Neutrophil (primary cell): ENCODE measurements at regions not wholly inside any gene's neighbourhood (a gene's known extent, or its start where the extent isn't known, plus 50 kb on each side); places are given as distances from the start of the nearest gene placed in this dataset.

ENCODE experiments used
- H3K27ac ChIP-seq: fragments of 200-600 bp; sonication (generic); 2 replicates; pipeline ENCODE4 v1.5.1; 2016; ENCODE audit warnings: mild to moderate bottlenecking, moderate library complexity
- H3K27me3 ChIP-seq: fragments of 200-600 bp; sonication (generic); 2 replicates; pipeline ENCODE4 v1.6.0; 2016; ENCODE audit warnings: mild to moderate bottlenecking
- H3K36me3 ChIP-seq: fragments of 200-600 bp; sonication (generic); 2 replicates; pipeline ENCODE4 v1.5.1; 2017
- H3K4me1 ChIP-seq, 2 experiments: fragments of 200-600 bp in 1 of 2; sonication (generic) in 1 of 2; 1 replicate in 1 of 2; 2 replicates in 1 of 2; pipeline versions ENCODE4 v1.5.1 to v1.6.1; 2013 to 2016; ENCODE audit warnings: low read depth in 1 of 2, low read length in 1 of 2, mild to moderate bottlenecking in 1 of 2, moderate library complexity in 1 of 2; ENCODE audit not compliant: control insufficient read depth in 1 of 2, insufficient read depth in 1 of 2
- H3K4me3 ChIP-seq, 2 experiments: fragments of 200-600 bp in 1 of 2; sonication (generic) in 1 of 2; 1 replicate in 1 of 2; 2 replicates in 1 of 2; pipeline ENCODE4 v1.5.1; 2013 to 2016; ENCODE audit warnings: low read depth in 1 of 2, low read length in 1 of 2, mild to moderate bottlenecking in 1 of 2, moderate library complexity in 1 of 2
- H3K9me3 ChIP-seq: fragments of 200-600 bp; sonication (generic); 2 replicates; pipeline ENCODE4 v1.5.1; 2016
- TF ChIP-seq, protein P1 (sequence below): fragments of 200-600 bp; sonication (generic); IDR thresholded peaks from 2 replicates; pipeline ENCODE4 v1.5.1; 2016; ENCODE audit warnings: antibody characterized with exemption

DNA sequence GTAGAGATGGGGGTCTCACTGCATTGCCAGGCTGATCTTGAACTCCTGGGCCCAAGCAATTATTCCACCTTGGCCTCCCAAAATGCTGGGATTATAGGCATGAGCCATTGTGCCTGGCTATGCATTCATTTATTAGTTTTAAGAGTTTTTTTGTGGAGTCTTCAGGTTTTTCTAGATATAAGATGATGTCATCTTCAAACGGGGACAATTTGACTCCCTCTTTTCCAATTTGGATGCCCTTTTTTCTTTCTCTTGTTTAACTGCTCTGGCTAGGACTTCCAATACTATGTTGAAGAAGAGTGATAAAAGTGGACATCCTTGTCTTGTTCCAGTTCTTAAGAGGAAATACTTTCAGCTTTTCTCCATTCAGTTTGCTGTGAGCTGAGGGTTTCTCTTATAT, 113.7 kb upstream of the PARD3B start:
- Histone ChIP-seq H3K36me3 (no peaks in the 10 kb centered on the region), H3K9me3 (no peaks in the 10 kb centered on the region), H3K27me3 (no peaks in the 10 kb centered on the region), H3K4me1 (no peaks in the 10 kb centered on the region), H3K4me3 (no peak overlapping the region), H3K27ac (no peak overlapping the region)
- TF ChIP-seq, protein P1, sequence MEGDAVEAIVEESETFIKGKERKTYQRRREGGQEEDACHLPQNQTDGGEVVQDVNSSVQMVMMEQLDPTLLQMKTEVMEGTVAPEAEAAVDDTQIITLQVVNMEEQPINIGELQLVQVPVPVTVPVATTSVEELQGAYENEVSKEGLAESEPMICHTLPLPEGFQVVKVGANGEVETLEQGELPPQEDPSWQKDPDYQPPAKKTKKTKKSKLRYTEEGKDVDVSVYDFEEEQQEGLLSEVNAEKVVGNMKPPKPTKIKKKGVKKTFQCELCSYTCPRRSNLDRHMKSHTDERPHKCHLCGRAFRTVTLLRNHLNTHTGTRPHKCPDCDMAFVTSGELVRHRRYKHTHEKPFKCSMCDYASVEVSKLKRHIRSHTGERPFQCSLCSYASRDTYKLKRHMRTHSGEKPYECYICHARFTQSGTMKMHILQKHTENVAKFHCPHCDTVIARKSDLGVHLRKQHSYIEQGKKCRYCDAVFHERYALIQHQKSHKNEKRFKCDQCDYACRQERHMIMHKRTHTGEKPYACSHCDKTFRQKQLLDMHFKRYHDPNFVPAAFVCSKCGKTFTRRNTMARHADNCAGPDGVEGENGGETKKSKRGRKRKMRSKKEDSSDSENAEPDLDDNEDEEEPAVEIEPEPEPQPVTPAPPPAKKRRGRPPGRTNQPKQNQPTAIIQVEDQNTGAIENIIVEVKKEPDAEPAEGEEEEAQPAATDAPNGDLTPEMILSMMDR = no peak

DNA sequence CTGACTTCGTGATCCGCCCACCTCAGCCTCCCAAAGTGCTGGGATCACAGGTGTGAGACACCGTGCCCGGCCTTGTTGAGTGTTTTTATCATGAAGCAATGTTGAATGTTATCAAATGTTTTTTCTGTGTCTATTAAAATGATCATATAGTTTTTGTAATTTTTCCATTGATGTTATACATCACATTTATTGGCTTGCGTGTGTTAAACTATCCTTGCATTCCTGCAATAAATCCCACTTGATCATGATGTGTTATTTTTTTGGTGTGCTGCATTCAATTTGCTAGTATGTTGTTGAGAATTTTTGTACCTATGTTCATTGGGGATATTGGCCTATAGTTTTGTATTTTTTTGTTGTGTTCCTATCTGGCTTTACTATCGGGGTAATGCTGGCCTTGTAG, 113.1 kb upstream of the PARD3B start:
- Histone ChIP-seq H3K27ac (no peak overlapping the region), H3K27me3 (no peaks in the 10 kb centered on the region), H3K4me3 (no peak overlapping the region), H3K9me3 (no peaks in the 10 kb centered on the region), H3K36me3 (no peaks in the 10 kb centered on the region), H3K4me1 (no peaks in the 10 kb centered on the region)
- TF ChIP-seq, protein P1 = no peak

DNA sequence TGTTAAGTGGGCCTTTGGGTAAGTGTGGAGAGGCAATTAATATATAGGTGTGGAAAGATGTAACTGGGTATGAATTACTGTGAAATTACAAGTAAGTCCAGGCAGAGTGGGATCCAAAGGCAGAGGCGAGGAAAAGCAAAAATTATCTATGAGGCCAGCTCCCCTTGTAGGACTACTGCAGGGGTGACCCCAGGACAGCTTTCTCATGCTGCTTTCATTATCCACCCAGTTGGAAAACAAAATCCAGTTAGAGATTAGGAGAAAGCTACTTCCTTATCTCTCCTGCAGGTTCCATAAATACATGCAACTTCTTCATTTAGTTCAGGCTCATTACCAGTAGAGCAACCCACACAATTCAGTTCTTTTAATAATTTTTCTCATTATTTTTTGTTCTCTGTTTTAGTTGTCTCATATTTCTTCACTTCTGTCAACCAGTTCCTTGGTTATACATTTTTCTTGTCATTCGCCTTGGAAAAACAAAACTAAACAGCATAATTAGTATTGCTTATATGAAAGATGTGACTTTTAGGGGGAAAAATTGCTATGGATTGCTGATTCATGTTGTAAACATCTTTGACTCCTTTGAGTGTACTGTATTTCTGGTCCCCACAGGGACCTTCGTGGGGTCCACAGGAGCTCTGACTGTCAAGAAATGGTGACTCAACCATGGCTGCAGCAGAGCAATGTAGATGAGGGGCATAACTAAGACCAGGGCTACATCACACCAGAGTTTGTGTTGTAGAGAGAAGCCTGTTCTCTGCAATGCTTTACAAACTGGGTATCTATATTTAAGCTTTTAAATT, 110.4 kb upstream of the PARD3B start:
- Histone ChIP-seq H3K27ac (no peak overlapping the region), H3K9me3 (no peaks in the 10 kb centered on the region), H3K36me3 (no peaks in the 10 kb centered on the region), H3K4me3 (no peak overlapping the region), H3K4me1 (no peaks in the 10 kb centered on the region), H3K27me3 (no peaks in the 10 kb centered on the region)
- TF ChIP-seq, protein P1 = no peak

DNA sequence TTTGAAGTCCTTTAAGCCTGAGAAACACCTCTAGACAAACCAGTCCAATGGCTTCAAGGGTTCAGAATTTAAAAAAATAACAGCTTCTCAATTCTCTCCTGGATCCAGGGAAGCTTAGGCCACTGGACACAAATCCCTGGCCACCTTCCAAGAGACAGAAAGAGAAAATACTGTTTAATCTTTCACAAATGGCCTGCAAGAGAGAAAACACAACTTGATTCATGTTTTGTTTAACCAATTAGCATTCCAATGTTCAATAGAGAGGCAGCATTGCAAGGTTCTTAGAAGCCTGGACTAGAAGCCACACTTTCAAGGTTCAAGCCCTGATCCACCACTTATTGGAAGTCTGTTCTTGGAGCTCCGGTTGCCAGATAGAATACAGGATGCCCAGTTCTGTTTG, 109.0 kb upstream of the PARD3B start:
- TF ChIP-seq, protein P1 = no peak
- H3K9me3 ChIP-seq = no peaks in the 10 kb centered on the region
- H3K36me3 ChIP-seq = no peaks in the 10 kb centered on the region
- H3K4me1 ChIP-seq = no peaks in the 10 kb centered on the region
- H3K27ac ChIP-seq = no peak overlapping the region
- H3K27me3 ChIP-seq = no peaks in the 10 kb centered on the region
- no peak overlapping the region for H3K4me3 ChIP-seq

DNA sequence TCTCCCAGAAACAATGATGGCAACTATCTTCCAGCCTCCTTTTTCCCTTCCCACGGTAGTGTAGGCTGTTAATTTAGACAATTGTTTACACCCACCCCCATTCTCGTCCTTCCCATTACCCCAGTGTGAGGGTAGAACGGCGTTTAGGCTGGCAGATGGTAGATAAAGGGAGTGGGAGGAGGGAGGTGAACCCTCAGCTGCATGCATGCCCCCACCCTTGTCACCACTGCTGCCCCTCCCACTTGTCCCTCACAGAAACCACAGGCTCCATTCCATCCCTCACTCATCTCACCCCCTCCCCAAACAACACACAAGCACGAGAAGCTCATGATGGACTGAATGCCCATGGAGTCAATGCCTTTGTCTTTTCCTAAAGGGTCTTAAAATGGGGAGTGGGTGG, 107.9 kb upstream of the PARD3B start:
- Histone ChIP-seq H3K9me3 (no peaks in the 10 kb centered on the region), H3K4me1 (no peaks in the 10 kb centered on the region), H3K27ac (no peak overlapping the region), H3K4me3 (no peak overlapping the region), H3K27me3 (no peaks in the 10 kb centered on the region), H3K36me3 (no peaks in the 10 kb centered on the region)
- TF ChIP-seq, protein P1 = no peak
